Vagina (tissue), 2 donors: ENCODE measurements at regions not wholly inside any gene's neighbourhood (a gene's known extent, or its start where the extent isn't known, plus 50 kb on each side); places are given as distances from the start of the nearest gene placed in this dataset.

Source experiments
- DNase-seq, 2 donors: peaks; one replicate each; pipeline ENCODE4 v3.0.0-alpha.2; 2017; ENCODE audit errors: extremely low spot score in 2 of 2
- H3K27ac ChIP-seq: fragments of 200-600 bp; sonication (generic); one replicate; pipeline ENCODE4 v1.5.1; 2019
- H3K27me3 ChIP-seq: fragments of 200-600 bp; sonication (generic); one replicate; pipeline ENCODE4 v1.5.1; 2019
- H3K36me3 ChIP-seq, 2 donors: fragments of 200-600 bp; sonication (generic); one replicate each; pipeline ENCODE4 v1.5.1; 2017 to 2019
- H3K4me1 ChIP-seq: fragments of 200-600 bp; sonication (generic); one replicate; pipeline ENCODE4 v1.5.1; 2019
- H3K4me3 ChIP-seq, 2 donors: fragments of 200-600 bp; sonication (generic); 1 replicate in 1 of 2; 2 replicates in 1 of 2; pipeline ENCODE4 v1.5.1; 2016 to 2019
- H3K9me3 ChIP-seq: fragments of 200-600 bp; sonication (generic); one replicate; pipeline ENCODE4 v1.5.1; 2019
- CTCF ChIP-seq, 3 experiments: fragments of 450-650 bp in 2 of 3; fragments of 200-600 bp in 1 of 3; sonication (generic) in 1 of 3; IDR thresholded peaks; one replicate each; pipeline ENCODE4 v1.5.1; 2017 to 2019; ENCODE audit warnings: antibody characterized with exemption in 3 of 3, mild to moderate bottlenecking in 2 of 3, moderate library complexity in 2 of 3
- POLR2A ChIP-seq, 2 donors: fragments of 450-650 bp; IDR thresholded peaks; one replicate each; pipeline ENCODE4 v1.6.1; 2017; ENCODE audit warnings: antibody characterized with exemption in 2 of 2, mild to moderate bottlenecking in 2 of 2, moderate library complexity in 2 of 2
- POLR2AphosphoS5 ChIP-seq, 2 donors: sonication (generic); formaldehyde crosslinking; IDR thresholded peaks; one replicate each; pipeline ENCODE4 v1.9.0; 2017; ENCODE audit warnings: antibody characterized with exemption in 2 of 2, mild to moderate bottlenecking in 2 of 2, low read depth in 1 of 2; ENCODE audit not compliant: insufficient read depth in 1 of 2
- intact Hi-C: fragments of 100-400 bp; cut with DNase I; formaldehyde crosslinking; loops from one replicate; pipeline ENCODE4 v1.15.1; 2023

DNA sequence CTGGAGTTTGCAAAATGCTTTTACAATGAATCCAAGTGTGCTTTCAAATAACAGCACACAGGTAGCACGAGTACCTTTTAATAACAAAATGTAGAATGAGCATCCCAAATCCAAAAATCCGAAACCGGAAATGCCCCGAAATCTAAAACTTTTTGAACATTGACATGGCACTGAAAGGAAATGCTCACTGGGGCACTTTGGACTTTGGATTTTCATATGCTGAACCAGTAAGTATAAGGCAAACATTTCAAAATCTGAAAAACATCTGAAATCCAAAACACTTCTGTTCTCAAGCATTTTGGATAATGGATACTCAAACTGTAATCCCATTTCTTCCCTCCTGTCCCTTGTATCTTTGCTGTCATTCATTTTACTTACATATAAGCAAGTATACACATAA, 50.1 kb downstream of the GCNT4 start:
- Histone ChIP-seq H3K4me3 (no peak overlapping the region), H3K36me3 (no peaks in the 10 kb centered on the region), H3K4me1 (no peaks in the 10 kb centered on the region), H3K9me3 (peaks cover 9% of the 10 kb centered on the region), H3K27me3 (no peaks in the 10 kb centered on the region), H3K27ac (no peak overlapping the region)
- TF ChIP-seq POLR2AphosphoS5 (IDR thresholded peaks at IDR 0.05; ENCODE audit: insufficient read depth in 1 of 2, low read depth in 1 of 2) (no peak), CTCF (IDR thresholded peaks at IDR 0.05) (no peak), POLR2A (IDR thresholded peaks at IDR 0.05) (no peak)
- intact Hi-C loops = no loop called here
- DNase-seq = no peak

GRCh38 chr5:74995926-74996325, 56.4 kb downstream of the GCNT4 start:
- no peak overlapping the region for H3K27ac ChIP-seq
- no peaks in the 10 kb centered on the region for H3K9me3 ChIP-seq
- intact Hi-C loops = no loop called here
- no peaks in the 10 kb centered on the region for H3K36me3 ChIP-seq
- H3K4me1 ChIP-seq = no peaks in the 10 kb centered on the region
- H3K4me3 ChIP-seq = no peak overlapping the region
- TF ChIP-seq POLR2AphosphoS5 (IDR thresholded peaks at IDR 0.05; ENCODE audit: insufficient read depth in 1 of 2, low read depth in 1 of 2) (no peak), CTCF (IDR thresholded peaks at IDR 0.05) (no peak), POLR2A (IDR thresholded peaks at IDR 0.05) (no peak)
- DNase-seq = no peak
- H3K27me3 ChIP-seq = no peaks in the 10 kb centered on the region

DNA sequence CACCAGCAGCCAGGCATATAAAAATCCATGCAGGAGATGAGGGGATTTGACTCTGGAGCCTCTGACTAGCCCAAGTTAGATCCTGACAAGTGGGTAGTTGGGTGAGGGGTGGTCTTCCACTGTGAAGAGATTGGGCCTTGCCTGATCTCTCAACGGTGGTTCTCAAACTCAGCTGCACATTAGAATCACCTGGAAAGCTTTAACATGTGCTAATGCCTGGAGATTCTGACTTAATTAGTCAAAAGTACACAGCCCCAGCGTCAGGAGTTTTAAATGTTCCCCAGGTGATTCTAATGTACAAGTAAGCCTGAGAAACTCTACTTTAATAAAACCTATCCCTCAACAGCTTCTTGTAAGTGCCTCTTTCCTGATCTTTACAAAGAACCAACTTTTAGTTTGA, 57.5 kb downstream of the GCNT4 start:
- Histone ChIP-seq H3K4me1 (no peaks in the 10 kb centered on the region), H3K27ac (no peak overlapping the region), H3K27me3 (no peaks in the 10 kb centered on the region), H3K4me3 (no peak overlapping the region), H3K36me3 (no peaks in the 10 kb centered on the region), H3K9me3 (no peaks in the 10 kb centered on the region)
- intact Hi-C loops = no loop called here
- DNase-seq = no peak
- TF ChIP-seq CTCF (IDR thresholded peaks at IDR 0.05) = no peak
- TF ChIP-seq POLR2AphosphoS5 (IDR thresholded peaks at IDR 0.05; ENCODE audit: insufficient read depth in 1 of 2, low read depth in 1 of 2) = no peak
- TF ChIP-seq POLR2A (IDR thresholded peaks at IDR 0.05) = no peak

DNA sequence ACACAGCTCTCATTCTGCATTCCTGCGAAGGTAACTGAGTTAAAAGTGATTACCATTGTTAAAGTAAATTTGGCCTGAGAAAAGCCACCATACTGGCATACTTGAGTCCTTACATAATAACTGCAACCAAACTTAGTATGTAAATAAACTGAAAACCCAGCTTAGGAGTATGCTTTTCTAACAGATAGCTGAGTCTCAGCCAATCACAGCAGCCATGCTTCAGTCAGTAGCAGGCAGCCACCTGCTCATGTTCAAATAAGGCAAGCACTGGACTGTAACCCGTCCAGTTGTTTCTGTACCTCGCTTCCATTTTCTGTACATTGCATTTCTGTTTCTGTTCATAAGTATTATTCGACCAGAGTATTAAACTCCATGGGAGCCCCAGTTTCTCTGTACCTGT, 58.6 kb downstream of the GCNT4 start:
- H3K27me3 ChIP-seq = no peaks in the 10 kb centered on the region
- no peak overlapping the region for H3K4me3 ChIP-seq
- intact Hi-C loops = no loop called here
- no peaks in the 10 kb centered on the region for H3K36me3 ChIP-seq
- H3K4me1 ChIP-seq = no peaks in the 10 kb centered on the region
- H3K9me3 ChIP-seq = no peaks in the 10 kb centered on the region
- no peak for DNase-seq
- TF ChIP-seq CTCF (IDR thresholded peaks at IDR 0.05) = no peak
- no peak for TF ChIP-seq POLR2A (IDR thresholded peaks at IDR 0.05)
- no peak for TF ChIP-seq POLR2AphosphoS5 (IDR thresholded peaks at IDR 0.05; ENCODE audit: insufficient read depth in 1 of 2, low read depth in 1 of 2)
- no peak overlapping the region for H3K27ac ChIP-seq

GRCh38 chr5:74992791-74993190, 59.6 kb downstream of the GCNT4 start:
- H3K27me3 ChIP-seq = no peaks in the 10 kb centered on the region
- no peak for TF ChIP-seq POLR2AphosphoS5 (IDR thresholded peaks at IDR 0.05; ENCODE audit: insufficient read depth in 1 of 2, low read depth in 1 of 2)
- TF ChIP-seq CTCF (IDR thresholded peaks at IDR 0.05) = no peak
- TF ChIP-seq POLR2A (IDR thresholded peaks at IDR 0.05) = no peak
- H3K27ac ChIP-seq = no peak overlapping the region
- H3K4me3 ChIP-seq = no peak overlapping the region
- intact Hi-C loops = no loop called here
- H3K9me3 ChIP-seq = no peaks in the 10 kb centered on the region
- no peak for DNase-seq
- no peaks in the 10 kb centered on the region for H3K4me1 ChIP-seq
- H3K36me3 ChIP-seq = no peaks in the 10 kb centered on the region
